Stimulated activated naive CD8-positive, alpha-beta T cell treated with anti-CD3 and anti-CD28 coated beads, Interleukin-15, amount 100 ng/mL, for 72 hours (primary cell): ENCODE measurements at regions not wholly inside any gene's neighbourhood (a gene's known extent, or its start where the extent isn't known, plus 50 kb on each side); places are given as distances from the start of the nearest gene placed in this dataset.
"Not testable (repeated sequence)": the region's sequence is repeated elsewhere in the genome, so short reads cannot be mapped to it uniquely, and the experiment has no call there.

Experiments used
- ATAC-seq: fragments of 150-1000 bp; cut with Tn5 transposase; 2 replicates; pipeline ENCODE4 v1.10.0; 2021; ENCODE audit warnings: mild to moderate bottlenecking, moderate library complexity
- DNase-seq, 2 donors: peaks; one replicate each; pipeline ENCODE4 v3.0.0; 2021 to 2022
- H3K27ac Mint-ChIP-seq, 2 donors: one replicate each; pipeline ENCODE4 v1.8.0; 2022; ENCODE audit warnings: mild to moderate bottlenecking in 2 of 2, mixed read lengths in 2 of 2, moderate library complexity in 2 of 2
- H3K27me3 Mint-ChIP-seq: one replicate; pipeline ENCODE4 v1.8.0; 2022; ENCODE audit warnings: mixed read lengths
- H3K4me1 Mint-ChIP-seq: one replicate; pipeline ENCODE4 v1.8.0; 2022; ENCODE audit warnings: mild to moderate bottlenecking, mixed read lengths
- H3K4me3 Mint-ChIP-seq, 2 donors: one replicate each; pipeline ENCODE4 v1.8.0; 2022; ENCODE audit warnings: mild to moderate bottlenecking in 2 of 2, mixed read lengths in 2 of 2, moderate library complexity in 1 of 2
- H3K9me3 Mint-ChIP-seq, 2 donors: one replicate each; pipeline ENCODE4 v1.8.0; 2022; ENCODE audit warnings: mixed read lengths in 2 of 2

DNA sequence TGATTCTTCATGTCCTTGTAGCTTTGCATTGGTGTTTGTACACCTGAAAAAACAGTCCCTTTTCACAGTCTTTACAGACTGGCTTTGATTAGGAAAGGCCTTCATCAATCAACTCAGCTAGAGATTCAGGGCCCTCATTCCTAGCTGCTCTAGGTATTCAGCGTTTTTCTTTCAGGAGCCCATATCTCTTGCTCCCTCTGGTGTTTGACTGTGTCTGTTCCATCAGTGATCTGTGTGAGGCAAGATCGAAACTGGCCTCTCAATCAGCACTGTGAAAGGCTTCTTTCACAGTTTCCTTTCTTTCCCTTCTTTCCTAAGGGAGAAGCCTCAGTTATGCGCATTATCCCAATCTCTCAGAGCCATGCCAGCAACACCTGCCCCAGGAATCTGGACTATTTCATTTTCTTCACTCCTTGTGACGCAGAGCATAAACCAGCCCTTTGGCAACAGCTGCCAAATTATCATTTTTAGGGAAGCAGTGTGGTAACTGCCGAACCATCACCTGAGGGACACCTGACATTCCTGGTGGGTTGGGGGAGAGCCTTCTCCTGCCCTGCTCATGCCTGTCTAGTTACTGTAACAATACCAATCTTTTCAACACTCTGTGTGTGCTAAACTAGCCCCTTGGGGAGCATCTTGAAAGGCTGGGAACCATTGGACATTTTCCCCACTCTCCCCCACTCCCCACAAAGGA is 75.7 kb upstream of the CCDC71L start:
- peak overlapping the region in 1 of 2 donors; percentile 77 for H3K27ac Mint-ChIP-seq
- H3K9me3 Mint-ChIP-seq: peaks cover 0 to 14% of the 10 kb centered on the region in 2 donors
- H3K27me3 Mint-ChIP-seq: no peaks in the 10 kb centered on the region
- H3K4me3 Mint-ChIP-seq: peak overlapping the region; percentile 53 to 55
- peak; percentile 92 for ATAC-seq
- DNase-seq: peak; percentile 41 to 56
- H3K4me1 Mint-ChIP-seq: peaks cover 28% of the 10 kb centered on the region

GRCh38 chr7:106737202-106737562 is 76.2 kb upstream of the CCDC71L start:
- no peaks in the 10 kb centered on the region for H3K27me3 Mint-ChIP-seq
- ATAC-seq (peak; percentile 22), DNase-seq (no peak)
- no peak overlapping the region for H3K4me3 Mint-ChIP-seq
- H3K27ac Mint-ChIP-seq: no peak overlapping the region
- peaks cover 0 to 14% of the 10 kb centered on the region in 2 donors for H3K9me3 Mint-ChIP-seq
- peaks cover 23% of the 10 kb centered on the region for H3K4me1 Mint-ChIP-seq

DNA sequence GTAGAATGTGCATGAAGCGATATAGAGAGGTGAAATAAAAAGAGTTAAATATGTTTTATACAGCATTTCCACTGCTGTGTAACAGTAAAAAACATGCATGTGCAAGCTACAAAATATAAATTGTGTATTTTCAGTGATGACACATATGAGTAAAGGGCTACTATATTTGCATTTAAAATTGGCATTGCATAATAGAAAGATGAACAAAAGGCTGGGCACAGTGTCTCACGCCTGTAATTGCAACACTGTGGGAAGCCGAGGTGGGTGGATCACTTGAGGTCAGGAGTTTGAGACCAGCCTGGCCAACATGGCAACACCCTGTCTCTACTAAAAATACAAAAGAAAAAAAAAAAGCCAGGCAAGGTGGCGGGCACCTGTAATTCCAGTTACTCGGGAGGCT is 79.8 kb upstream of the CCDC71L start:
- Mint-ChIP-seq H3K27me3 (no peaks in the 10 kb centered on the region), H3K4me1 (peaks cover 13% of the 10 kb centered on the region), H3K27ac (no peak overlapping the region), H3K9me3 (peaks cover 0 to 6% of the 10 kb centered on the region in 2 donors), H3K4me3 (no peak overlapping the region)
- ATAC-seq (no peak), DNase-seq (no peak)

- no peak overlapping the region for H3K4me3 Mint-ChIP-seq
- ATAC-seq: peak; percentile 48
- H3K4me1 Mint-ChIP-seq: peaks cover 6% of the 10 kb centered on the region
Observed at GRCh38 chr7:106744563-106745091, 83.7 kb upstream of the CCDC71L start.

DNA sequence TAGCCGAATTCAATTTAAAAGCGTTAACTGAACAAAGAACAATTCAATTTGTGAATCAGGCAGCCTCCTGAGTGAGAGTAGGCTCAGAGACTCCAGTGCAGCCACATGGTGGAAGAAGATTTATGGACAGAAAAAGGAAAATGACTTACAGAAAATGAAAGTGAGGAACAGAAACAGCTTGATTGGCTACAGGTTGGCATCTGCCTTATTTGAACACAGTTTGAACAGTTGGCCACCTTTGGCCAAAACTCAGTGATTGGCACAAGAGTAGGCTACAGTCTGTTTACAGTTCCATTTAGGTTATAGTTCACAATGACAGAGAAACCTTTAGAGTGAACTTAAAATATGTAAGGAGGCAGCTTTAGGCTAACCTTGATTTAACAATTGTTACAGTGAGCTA is 86.3 kb upstream of the CCDC71L start:
- H3K27ac Mint-ChIP-seq, H3K4me1 Mint-ChIP-seq, H3K4me3 Mint-ChIP-seq, H3K9me3 Mint-ChIP-seq, ATAC-seq, H3K27me3 Mint-ChIP-seq, DNase-seq: not testable (repeated sequence)

More at GRCh38 chr7:106744563-106745091, 83.7 kb upstream of the CCDC71L start:
- Mint-ChIP-seq H3K9me3 (no peaks in the 10 kb centered on the region), H3K27me3 (no peaks in the 10 kb centered on the region), H3K27ac (no peak overlapping the region)
- no peak for DNase-seq

GRCh38 chr7:106747804-106748203 is 86.8 kb upstream of the CCDC71L start:
- Mint-ChIP-seq H3K27me3 (peaks cover 8% of the 10 kb centered on the region), H3K4me1 (peaks cover 12% of the 10 kb centered on the region), H3K27ac (no peak overlapping the region), H3K9me3 (no peaks in the 10 kb centered on the region), H3K4me3 (no peak overlapping the region)
- ATAC-seq (no peak), DNase-seq (no peak)

DNA sequence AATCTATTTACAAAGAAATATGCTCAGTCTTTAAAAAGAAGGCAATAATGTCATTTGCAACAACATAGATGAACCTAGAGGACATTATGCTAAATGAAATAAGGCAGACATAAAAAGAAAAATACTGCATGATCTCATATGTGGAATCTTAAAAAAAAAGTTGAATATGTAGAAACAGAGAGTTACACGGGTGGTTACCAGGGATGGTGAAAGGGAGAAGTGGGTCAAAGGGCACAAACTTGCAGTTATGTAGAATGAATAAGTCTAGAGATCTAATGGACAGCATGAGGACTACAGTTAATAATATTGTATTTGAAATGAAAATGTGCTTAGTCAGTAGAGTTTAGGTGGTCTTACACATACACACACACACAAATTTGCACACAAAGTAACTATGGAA is 88.2 kb upstream of the CCDC71L start:
- H3K4me3 Mint-ChIP-seq: no peak overlapping the region
- peaks cover 8% of the 10 kb centered on the region for H3K27me3 Mint-ChIP-seq
- no peak overlapping the region for H3K27ac Mint-ChIP-seq
- DNase-seq: no peak
- peaks cover 4% of the 10 kb centered on the region in 2 donors for H3K9me3 Mint-ChIP-seq
- H3K4me1 Mint-ChIP-seq: peaks cover 12% of the 10 kb centered on the region
- ATAC-seq: no peak

GRCh38 chr7:106750773-106751172 is 89.8 kb upstream of the CCDC71L start:
- Mint-ChIP-seq H3K27ac (peak overlapping the region in 1 of 2 donors; percentile 59), H3K4me3 (no peak overlapping the region), H3K9me3 (peaks cover 13 to 14% of the 10 kb centered on the region in 2 donors), H3K27me3 (peaks cover 8% of the 10 kb centered on the region), H3K4me1 (peaks cover 12% of the 10 kb centered on the region)
- DNase-seq: no peak
- no peak for ATAC-seq

GRCh38 chr7:106752367-106752766 is 91.4 kb upstream of the CCDC71L start:
- no peak overlapping the region for H3K27ac Mint-ChIP-seq

DNA sequence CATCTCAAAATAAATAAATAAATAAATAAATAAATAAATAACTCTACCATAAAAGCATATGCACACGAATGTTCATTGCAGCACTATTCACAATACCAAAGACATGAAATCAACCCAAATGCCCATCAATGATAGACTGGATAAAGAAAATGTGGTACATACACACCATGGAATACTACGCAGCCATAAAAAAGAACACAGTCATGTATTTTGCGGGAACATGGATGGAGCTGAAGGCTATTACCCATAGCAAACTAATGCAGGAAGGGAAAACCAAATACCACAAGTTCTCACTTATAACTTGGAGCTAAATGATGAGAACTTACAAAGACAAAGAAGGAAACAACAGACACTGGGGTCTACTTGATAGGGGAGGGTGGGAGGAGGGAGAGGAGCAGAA is 94.1 kb upstream of the CCDC71L start:
- Mint-ChIP-seq H3K4me1 (peaks cover 15% of the 10 kb centered on the region), H3K9me3 (peaks cover 22% of the 10 kb centered on the region in 2 donors)
- H3K27me3 Mint-ChIP-seq, DNase-seq, ATAC-seq, H3K27ac Mint-ChIP-seq, H3K4me3 Mint-ChIP-seq: not testable (repeated sequence)

More at GRCh38 chr7:106752367-106752766, 91.4 kb upstream of the CCDC71L start:
- Mint-ChIP-seq H3K9me3 (peaks cover 22% of the 10 kb centered on the region in 2 donors), H3K4me3 (no peak overlapping the region), H3K27me3 (peaks cover 8% of the 10 kb centered on the region), H3K4me1 (peaks cover 6% of the 10 kb centered on the region)
- ATAC-seq (no peak), DNase-seq (no peak)

DNA sequence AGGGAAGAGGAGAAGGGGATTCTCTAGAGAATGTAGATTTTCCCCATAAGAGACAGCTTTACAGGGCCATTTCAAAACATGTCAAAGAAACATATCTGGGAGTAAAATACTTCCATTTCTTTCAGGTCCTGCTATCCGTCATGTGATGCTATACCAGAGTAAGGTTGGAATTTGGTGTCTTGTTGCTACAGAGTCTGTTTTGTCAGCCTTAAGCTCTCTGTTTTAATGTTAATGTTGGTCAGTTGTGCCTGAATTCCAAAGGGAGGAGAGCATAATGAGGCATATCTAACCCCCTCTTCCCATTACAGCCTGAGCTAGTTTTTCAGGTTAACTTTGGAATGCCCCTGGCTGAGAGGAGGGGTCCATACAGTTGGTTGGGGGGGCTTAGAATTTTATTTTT is 94.7 kb upstream of the CCDC71L start:
- peaks cover 22% of the 10 kb centered on the region in 2 donors for H3K9me3 Mint-ChIP-seq
- H3K27ac Mint-ChIP-seq: no peak overlapping the region
- DNase-seq (no peak), ATAC-seq (no peak)
- H3K4me3 Mint-ChIP-seq: no peak overlapping the region
- peaks cover 8% of the 10 kb centered on the region for H3K27me3 Mint-ChIP-seq
- peaks cover 15% of the 10 kb centered on the region for H3K4me1 Mint-ChIP-seq

GRCh38 chr7:106756071-106756470 is 95.1 kb upstream of the CCDC71L start:
- peaks cover 22% of the 10 kb centered on the region in 2 donors for H3K9me3 Mint-ChIP-seq
- H3K27me3 Mint-ChIP-seq: peaks cover 8% of the 10 kb centered on the region

DNA sequence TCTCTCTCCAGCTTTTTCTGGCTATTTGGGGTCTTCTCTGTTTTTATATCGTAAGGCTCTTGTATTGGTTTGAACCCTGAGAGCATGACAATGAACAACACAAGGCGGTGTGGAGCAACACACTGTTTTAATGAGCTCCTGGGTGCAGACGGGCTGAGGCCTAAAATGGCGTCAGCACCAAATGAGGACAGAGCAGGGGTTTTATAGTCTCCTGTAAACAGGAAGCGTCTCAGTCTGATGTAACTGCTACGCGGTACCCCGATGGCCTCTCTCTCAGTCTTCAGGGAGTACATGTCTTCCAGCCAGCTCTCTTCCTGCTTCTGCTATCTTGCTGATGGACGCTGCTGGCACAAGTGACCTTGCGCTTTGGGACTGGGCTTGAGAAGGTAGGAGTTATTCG is 95.9 kb upstream of the CCDC71L start:
- DNase-seq: no peak
- Mint-ChIP-seq H3K27ac (no peak overlapping the region), H3K9me3 (peaks cover 22% of the 10 kb centered on the region in 2 donors), H3K27me3 (peaks cover 8% of the 10 kb centered on the region), H3K4me3 (no peak overlapping the region), H3K4me1 (peaks cover 15% of the 10 kb centered on the region)
- no peak for ATAC-seq

More at GRCh38 chr7:106756071-106756470, 95.1 kb upstream of the CCDC71L start:
- H3K4me1 Mint-ChIP-seq: peaks cover 15% of the 10 kb centered on the region
- no peak overlapping the region for H3K27ac Mint-ChIP-seq
- no peak for DNase-seq
- ATAC-seq: no peak
- H3K4me3 Mint-ChIP-seq: no peak overlapping the region

GRCh38 chr7:106757846-106758245 is 96.9 kb upstream of the CCDC71L start:
- Mint-ChIP-seq H3K4me1 (peaks cover 9% of the 10 kb centered on the region), H3K27ac (no peak overlapping the region), H3K4me3 (no peak overlapping the region), H3K27me3 (no peaks in the 10 kb centered on the region), H3K9me3 (peaks cover 22% of the 10 kb centered on the region in 2 donors)
- DNase-seq: no peak
- no peak for ATAC-seq

GRCh38 chr7:106762845-106763244 is 101.9 kb upstream of the CCDC71L start:
- not testable (repeated sequence) for DNase-seq, H3K27me3 Mint-ChIP-seq, H3K9me3 Mint-ChIP-seq, H3K4me3 Mint-ChIP-seq, ATAC-seq, H3K27ac Mint-ChIP-seq
- H3K4me1 Mint-ChIP-seq: peaks cover 27% of the 10 kb centered on the region

DNA sequence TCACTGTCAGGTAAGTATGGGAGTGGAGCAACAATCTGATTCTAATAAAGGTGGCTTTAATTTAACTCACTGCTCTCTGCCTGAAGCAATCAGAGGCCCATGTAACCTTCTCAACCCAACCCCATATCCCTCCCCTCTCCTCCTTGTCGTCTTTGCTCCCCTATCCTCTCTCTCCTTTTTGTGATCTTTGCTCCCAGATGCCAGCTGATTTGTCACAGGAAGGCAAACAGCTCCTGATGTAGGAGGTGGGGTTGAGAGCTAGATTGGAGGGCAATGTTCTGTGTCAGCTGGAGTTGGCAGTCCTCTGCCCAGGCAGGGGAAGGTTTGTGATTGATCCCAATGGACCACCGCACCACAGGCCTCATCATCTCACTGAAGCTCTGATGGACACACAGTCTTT is 101.4 kb upstream of the PIK3CG start:
- Mint-ChIP-seq H3K4me3 (no peak overlapping the region), H3K27me3 (peaks cover 5% of the 10 kb centered on the region), H3K4me1 (peaks cover 30% of the 10 kb centered on the region), H3K27ac (no peak overlapping the region), H3K9me3 (no peaks in the 10 kb centered on the region)
- DNase-seq (no peak), ATAC-seq (no peak)
